Skeletal muscle satellite cell (primary cell): ENCODE measurements at regions not wholly inside any gene's neighbourhood (a gene's known extent, or its start where the extent isn't known, plus 50 kb on each side); places are given as distances from the start of the nearest gene placed in this dataset. TPM values are rescaled to one million over a fixed set of nuclear protein-coding genes. Genes with fewer than 3 reads are reported as not detected.

Experiments
- small RNA-seq: library from RNA; depleted of rRNA; stranded (forward); fragments of <200 nt; gene quantifications from one replicate; pipeline ENCODE3, GENCODE V24; 2012

Small RNAs in the stretch of these regions (small RNA-seq; reads per million reads assigned to genes)
- not detected for gene RF00019
- not detected for gene RF00402
- gene RNA5SP461: not detected
- gene RNU6-655P: not detected
